ENCODE measurements at regions not wholly inside any gene's neighbourhood (a gene's known extent, or its start where the extent isn't known, plus 50 kb on each side); places are given as distances from the start of the nearest gene placed in this dataset.

DNA sequence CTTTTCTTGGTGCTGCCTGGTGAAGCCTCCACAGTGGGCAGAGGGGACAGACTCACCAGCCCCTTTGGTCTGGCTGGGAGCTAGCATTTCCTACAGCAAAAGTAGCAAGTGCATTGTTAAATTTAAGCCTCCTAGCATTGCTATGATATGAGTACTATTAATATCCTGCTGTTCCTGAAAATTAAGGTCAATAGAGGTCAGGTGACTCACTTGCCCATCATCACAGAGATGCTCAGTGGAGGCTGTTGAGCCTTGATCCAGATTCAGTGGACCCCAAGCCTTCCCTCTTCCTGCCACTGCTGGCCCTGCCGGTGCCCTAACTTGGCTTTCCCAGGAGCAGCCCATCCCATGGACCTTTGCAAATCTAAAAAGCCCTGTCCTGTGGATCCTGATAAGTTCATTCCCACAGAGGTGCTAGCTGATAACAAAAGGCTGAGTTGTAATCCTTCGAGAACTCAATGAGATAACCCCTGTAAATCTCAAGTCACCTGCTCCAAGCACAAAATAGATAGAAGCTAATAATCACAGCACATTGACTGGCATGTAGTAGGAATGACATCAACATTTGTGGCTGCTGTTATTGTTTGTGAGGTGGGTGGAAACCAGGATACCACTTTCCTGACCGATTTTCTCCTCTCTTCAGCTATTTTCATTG, 84.4 kb downstream of the THNSL2 start:
- Histone ChIP-seq H3K9me3 (replicated peaks) (no peaks in the 10 kb centered on the region), H3K4me3 (no peak overlapping the region), H3K27ac (no peak overlapping the region), H3K27me3 (peaks cover 10% of the 10 kb centered on the region; the same call in 1 of the 2 replicates), H3K4me1 (no peaks in the 10 kb centered on the region), H3K36me3 (no peaks in the 10 kb centered on the region)
- DNase-seq = no peak

GRCh38 chr2:88253997-88254396, 83.9 kb downstream of the THNSL2 start:
- no peaks in the 10 kb centered on the region for H3K4me1 ChIP-seq
- no peak overlapping the region for H3K4me3 ChIP-seq
- H3K36me3 ChIP-seq = no peaks in the 10 kb centered on the region
- no peaks in the 10 kb centered on the region for H3K9me3 ChIP-seq (replicated peaks)
- no peak for DNase-seq
- H3K27me3 ChIP-seq = peaks cover 10% of the 10 kb centered on the region; the same call in 1 of the 2 replicates
- no peak overlapping the region for H3K27ac ChIP-seq

DNA sequence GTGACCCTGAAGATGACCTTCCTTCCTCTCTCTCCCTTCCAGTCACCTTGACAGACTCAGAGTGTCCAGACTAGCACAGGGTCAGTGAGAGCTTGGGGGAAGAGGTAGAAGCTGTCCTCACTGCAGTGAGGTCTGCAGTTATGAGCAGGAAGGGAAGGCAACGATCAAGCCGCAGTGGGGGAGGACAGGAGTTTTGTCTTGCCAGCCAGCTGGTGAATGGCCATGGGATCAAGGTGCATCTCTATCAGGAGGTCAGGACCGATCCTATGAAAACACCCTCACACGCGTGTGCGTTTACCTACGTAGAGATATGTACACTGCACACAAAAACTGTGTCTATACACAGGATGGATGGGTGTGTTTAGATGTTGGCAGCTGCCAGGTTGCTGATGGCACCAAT, 83.2 kb downstream of the THNSL2 start:
- no peak overlapping the region for H3K4me3 ChIP-seq
- no peak for DNase-seq
- H3K36me3 ChIP-seq = no peaks in the 10 kb centered on the region
- H3K27ac ChIP-seq = no peak overlapping the region
- no peaks in the 10 kb centered on the region for H3K9me3 ChIP-seq (replicated peaks)
- peaks cover 10% of the 10 kb centered on the region; the same call in 1 of the 2 replicates for H3K27me3 ChIP-seq
- no peaks in the 10 kb centered on the region for H3K4me1 ChIP-seq

DNA sequence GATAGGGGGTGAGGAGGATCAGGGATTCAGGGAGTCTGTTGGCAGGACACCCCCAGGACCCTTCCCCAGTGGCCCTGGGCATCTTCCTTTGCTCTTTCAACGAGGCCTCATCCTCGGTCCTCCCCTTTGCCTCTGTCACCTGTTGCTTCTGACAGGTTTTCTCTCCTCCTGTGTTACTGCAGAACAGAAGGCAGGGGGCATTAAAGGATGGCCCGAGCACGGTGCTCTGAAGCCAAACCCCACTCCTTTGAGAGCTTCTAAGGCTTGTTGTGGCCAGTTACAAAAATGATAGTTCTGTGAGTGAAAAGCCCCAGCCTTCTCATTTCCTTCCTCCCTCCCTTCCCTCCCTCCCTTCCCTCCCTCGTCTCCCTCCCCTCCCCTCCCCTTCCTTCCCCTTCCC, 82.5 kb downstream of the THNSL2 start:
- Histone ChIP-seq H3K27me3 (peaks cover 10% of the 10 kb centered on the region; the same call in 1 of the 2 replicates), H3K4me3 (no peak overlapping the region), H3K27ac (no peak overlapping the region), H3K36me3 (no peaks in the 10 kb centered on the region), H3K9me3 (replicated peaks) (no peaks in the 10 kb centered on the region), H3K4me1 (no peaks in the 10 kb centered on the region)
- no peak for DNase-seq

DNA sequence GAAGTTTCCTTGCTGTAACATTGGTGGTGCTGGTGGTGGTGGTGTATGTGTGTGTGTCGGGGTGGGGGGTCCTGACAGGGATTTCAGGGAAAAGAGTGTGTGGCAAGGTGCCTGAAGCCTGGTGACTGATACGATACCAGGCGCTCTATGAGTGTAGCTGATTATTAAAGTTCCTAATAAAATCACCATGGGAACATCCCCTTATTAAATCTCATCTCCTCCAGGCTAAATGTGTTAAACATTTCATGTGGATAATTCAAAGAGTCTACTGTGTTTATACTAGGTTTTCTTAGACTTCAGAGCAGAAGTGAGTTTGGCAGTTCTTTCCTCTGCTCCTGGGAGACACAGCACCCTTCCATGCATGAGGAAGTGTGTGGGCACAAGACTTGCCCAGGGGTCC, 82.0 kb downstream of the THNSL2 start:
- no peak overlapping the region for H3K4me3 ChIP-seq
- peaks cover 10% of the 10 kb centered on the region; the same call in 1 of the 2 replicates for H3K27me3 ChIP-seq
- H3K27ac ChIP-seq = no peak overlapping the region
- no peak for DNase-seq
- no peaks in the 10 kb centered on the region for H3K9me3 ChIP-seq (replicated peaks)
- H3K36me3 ChIP-seq = no peaks in the 10 kb centered on the region
- no peaks in the 10 kb centered on the region for H3K4me1 ChIP-seq

DNA sequence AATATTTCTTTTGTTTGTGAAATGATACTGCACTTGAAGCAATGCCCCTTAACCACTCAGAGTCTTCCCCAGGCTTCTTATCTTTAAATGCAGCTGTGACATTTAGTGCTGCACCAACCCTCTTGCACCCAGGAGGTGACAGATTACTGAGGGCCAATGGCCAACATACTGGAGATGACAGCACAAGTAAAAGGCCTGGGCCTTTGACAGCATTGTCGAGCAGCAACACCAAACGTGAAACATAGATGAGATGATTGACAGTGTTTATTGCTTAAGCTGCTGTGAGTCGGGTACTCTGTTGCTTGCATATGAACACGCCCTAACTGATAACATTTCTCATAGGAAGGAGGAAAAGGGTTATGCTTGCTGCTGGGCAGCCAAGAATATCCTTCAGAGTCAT, 80.3 kb downstream of the THNSL2 start:
- Histone ChIP-seq H3K4me1 (no peaks in the 10 kb centered on the region), H3K9me3 (replicated peaks) (no peaks in the 10 kb centered on the region), H3K27me3 (0 out of 2 replicates have a peak, but pooled peaks cover 4% of the 10 kb centered on the region), H3K36me3 (no peaks in the 10 kb centered on the region), H3K4me3 (no peak overlapping the region), H3K27ac (no peak overlapping the region)
- no peak for DNase-seq

- DNase-seq = no peak
- no peaks in the 10 kb centered on the region for H3K4me1 ChIP-seq
- H3K36me3 ChIP-seq = no peaks in the 10 kb centered on the region
- 0 out of 2 replicates have a peak, but pooled peaks cover 4% of the 10 kb centered on the region for H3K27me3 ChIP-seq
- H3K27ac ChIP-seq = no peak overlapping the region
- no peak overlapping the region for H3K4me3 ChIP-seq
- H3K9me3 ChIP-seq (replicated peaks) = no peaks in the 10 kb centered on the region
Observed at GRCh38 chr2:88248280-88248828, 78.2 kb downstream of the THNSL2 start.

GRCh38 chr2:88247531-88247930, 77.4 kb downstream of the THNSL2 start:
- H3K27ac ChIP-seq = no peak overlapping the region
- DNase-seq = no peak

DNA sequence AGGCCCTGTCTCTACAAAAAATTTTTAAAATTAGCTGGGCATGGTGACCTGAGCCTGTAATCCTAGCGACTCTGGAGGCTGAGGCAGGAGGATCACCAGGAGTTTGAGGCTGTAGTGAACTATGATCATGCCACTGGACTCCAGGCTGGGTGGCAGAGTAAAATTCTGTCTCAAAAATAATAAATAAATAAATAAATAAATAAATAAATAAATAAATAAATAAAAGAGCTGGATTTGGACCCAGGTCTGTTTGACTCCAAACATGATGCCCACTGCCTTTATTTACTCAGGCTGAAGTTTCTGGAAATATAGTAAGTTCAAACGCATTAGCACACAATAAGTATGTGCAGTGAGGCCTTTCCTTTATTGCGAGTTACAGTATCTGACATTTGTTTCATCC, 75.0 kb downstream of the THNSL2 start:
- Histone ChIP-seq H3K4me3 (no peak overlapping the region), H3K4me1 (no peaks in the 10 kb centered on the region), H3K9me3 (replicated peaks) (no peaks in the 10 kb centered on the region), H3K27me3 (peaks cover 6% of the 10 kb centered on the region; the same call in 1 of the 2 replicates), H3K36me3 (no peaks in the 10 kb centered on the region), H3K27ac (no peak overlapping the region)
- no peak for DNase-seq

More at GRCh38 chr2:88247531-88247930, 77.4 kb downstream of the THNSL2 start:
- Histone ChIP-seq H3K9me3 (replicated peaks) (no peaks in the 10 kb centered on the region), H3K27me3 (0 out of 2 replicates have a peak, but pooled peaks cover 3% of the 10 kb centered on the region), H3K4me1 (no peaks in the 10 kb centered on the region), H3K4me3 (no peak overlapping the region), H3K36me3 (no peaks in the 10 kb centered on the region)

DNA sequence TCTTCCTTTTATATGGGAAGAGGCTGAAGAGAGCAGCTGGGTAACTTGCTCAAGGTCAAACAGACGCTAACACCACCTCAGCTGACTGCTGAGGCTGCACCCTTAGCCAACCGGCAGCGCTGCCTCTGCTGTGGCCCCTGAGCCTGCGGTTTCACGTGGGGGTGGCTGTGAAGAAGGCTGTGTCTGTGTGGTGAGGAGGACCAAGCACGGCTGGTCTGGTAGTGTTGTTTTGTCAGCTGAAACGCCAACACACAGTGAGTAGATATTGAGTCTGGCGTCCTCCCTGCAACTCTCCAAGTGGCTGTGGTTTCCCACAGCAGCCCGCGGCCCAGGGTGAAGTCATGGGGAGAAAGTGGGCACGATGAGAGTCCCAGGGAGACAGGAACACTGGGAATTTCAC, 69.6 kb downstream of the THNSL2 start:
- Histone ChIP-seq H3K4me3 (no peak overlapping the region), H3K27ac (no peak overlapping the region), H3K4me1 (no peaks in the 10 kb centered on the region), H3K36me3 (no peaks in the 10 kb centered on the region), H3K9me3 (replicated peaks) (no peaks in the 10 kb centered on the region), H3K27me3 (peaks cover 6% of the 10 kb centered on the region; the same call in 1 of the 2 replicates)
- no peak for DNase-seq

- no peaks in the 10 kb centered on the region for H3K4me1 ChIP-seq
- no peak overlapping the region for H3K4me3 ChIP-seq
- peaks cover 6% of the 10 kb centered on the region; the same call in 1 of the 2 replicates for H3K27me3 ChIP-seq
- H3K36me3 ChIP-seq = no peaks in the 10 kb centered on the region
- no peak overlapping the region for H3K27ac ChIP-seq
- no peaks in the 10 kb centered on the region for H3K9me3 ChIP-seq (replicated peaks)
- no peak for DNase-seq
Observed at GRCh38 chr2:88236666-88237065, 66.5 kb downstream of the THNSL2 start.
